ENCODE measurements at regions not wholly inside any gene's neighbourhood (a gene's known extent, or its start where the extent isn't known, plus 50 kb on each side); places are given as distances from the start of the nearest gene placed in this dataset.

DNA sequence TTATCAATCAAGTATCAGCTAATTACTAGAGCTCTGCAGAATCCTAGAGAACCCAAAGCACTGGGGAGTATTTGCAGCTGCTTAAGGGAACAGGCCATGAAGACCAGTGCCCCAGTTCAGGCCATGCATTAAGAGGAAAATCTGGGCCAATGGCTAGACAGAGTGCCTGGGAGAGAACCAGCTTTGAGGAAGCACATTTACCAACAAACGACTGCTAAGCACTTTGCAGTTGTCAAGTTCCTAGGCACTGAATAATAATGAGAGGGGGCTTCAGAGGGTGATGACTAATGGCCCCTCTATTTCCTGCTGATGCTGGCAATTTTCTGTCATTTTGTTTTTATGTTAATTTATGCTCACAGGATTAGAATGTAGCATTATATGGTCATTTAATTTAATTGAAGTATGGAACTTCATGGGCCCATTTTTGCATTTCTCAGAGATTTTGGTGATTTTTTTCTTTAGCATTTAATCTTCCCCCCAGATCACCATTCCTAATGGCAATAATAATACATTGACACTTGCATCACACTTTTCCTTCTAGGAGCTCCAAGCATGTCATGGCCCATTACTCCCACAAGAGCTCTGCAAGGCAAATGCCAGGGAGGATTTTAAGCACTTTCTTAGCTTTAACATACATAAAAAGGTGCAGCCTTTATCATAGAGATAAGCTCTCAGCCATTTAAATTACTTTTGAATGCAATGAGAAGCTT lies 147.7 kb upstream of the SPATS2L start:
- Histone ChIP-seq H3K4me2 (ENCODE audit: insufficient read depth, low read length) (no peak overlapping the region), H3K27me3 (ENCODE audit: control insufficient read depth in 2 of 2, insufficient read depth in 2 of 2, low read length in 2 of 2) (no peaks in the 10 kb centered on the region), H3K79me2 (ENCODE audit: control insufficient read depth, insufficient read depth, low read length) (no peaks in the 10 kb centered on the region), H3K4me3 (replicated peaks in 1 of 3; ENCODE audit: insufficient read depth in 1 of 3, low read depth in 1 of 3, low read length in 3 of 3) (no peak overlapping the region), H2AFZ (ENCODE audit: low read depth, low read length) (no peak overlapping the region), H3K36me3 (ENCODE audit: control insufficient read depth in 2 of 2, extremely low read depth in 1 of 2, insufficient read depth in 2 of 2, low read length in 2 of 2) (no peaks in the 10 kb centered on the region), H3K4me1 (ENCODE audit: control insufficient read depth, extremely low read depth, insufficient read depth, low read length) (no peaks in the 10 kb centered on the region), H3K9me3 (replicated peaks; ENCODE audit: control insufficient read depth, insufficient read depth, low read length) (no peaks in the 10 kb centered on the region), H4K20me1 (replicated peaks; ENCODE audit: control insufficient read depth, extremely low read depth, insufficient read depth, low read length) (no peaks in the 10 kb centered on the region), H3K9ac (replicated peaks; ENCODE audit: extremely low read depth, insufficient read depth, low read length) (no peak overlapping the region), H3K27ac (ENCODE audit: insufficient read depth, low read depth, low read length) (no peak overlapping the region), H3K9me1 (replicated peaks; ENCODE audit: control insufficient read depth, extremely low read depth, insufficient read depth, low read length) (no peaks in the 10 kb centered on the region)
- TF ChIP-seq EZH2 (IDR thresholded peaks at IDR 0.05; ENCODE audit: borderline replicate concordance, low read depth, low read length, severe bottlenecking): no peak
- no peak for TF ChIP-seq GATA2 (IDR thresholded peaks at IDR 0.05; ENCODE audit: insufficient read depth, insufficient read length, low read depth, low read length)
- intact Hi-C loops (cut with micrococcal nuclease) (no loop called here), dilution Hi-C loops (cut with MboI; ENCODE audit: extremely low pct_ligation_motif_present, low sequenced_read_pairs) (no loop called here)
- DNase-seq (ENCODE audit: low read depth, low spot score) (no peak), FAIRE-seq (no peak)
- BruUV-seq (replicated peaks): no TSS peak
- CTCF ChIA-PET: no interaction called here
- POLR2A ChIA-PET: no interaction called here

DNA sequence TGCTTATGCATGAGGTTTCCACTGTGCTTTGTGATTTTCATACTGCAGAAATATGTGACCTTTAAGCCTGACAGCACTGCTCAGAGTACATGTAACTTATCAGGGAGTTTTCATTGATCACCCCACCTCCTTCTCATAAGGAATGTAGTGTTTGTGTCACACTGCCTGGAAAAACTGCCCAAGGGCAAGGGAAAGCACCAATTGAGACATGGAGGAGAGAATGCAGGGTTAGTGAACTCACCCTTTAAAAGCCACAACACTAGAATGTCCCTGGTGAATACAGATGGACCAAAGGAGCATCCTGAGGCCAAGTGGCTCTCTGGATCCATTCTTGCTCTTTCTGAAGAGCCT lies 147.2 kb upstream of the SPATS2L start:
- Histone ChIP-seq H3K9me1 (replicated peaks; ENCODE audit: control insufficient read depth, extremely low read depth, insufficient read depth, low read length) (no peaks in the 10 kb centered on the region), H3K79me2 (ENCODE audit: control insufficient read depth, insufficient read depth, low read length) (no peaks in the 10 kb centered on the region), H3K27me3 (ENCODE audit: control insufficient read depth in 2 of 2, insufficient read depth in 2 of 2, low read length in 2 of 2) (no peaks in the 10 kb centered on the region), H3K9ac (replicated peaks; ENCODE audit: extremely low read depth, insufficient read depth, low read length) (no peak overlapping the region), H3K4me1 (ENCODE audit: control insufficient read depth, extremely low read depth, insufficient read depth, low read length) (no peaks in the 10 kb centered on the region), H2AFZ (ENCODE audit: low read depth, low read length) (no peak overlapping the region), H3K9me3 (replicated peaks; ENCODE audit: control insufficient read depth, insufficient read depth, low read length) (no peaks in the 10 kb centered on the region), H3K27ac (ENCODE audit: insufficient read depth, low read depth, low read length) (no peak overlapping the region), H4K20me1 (replicated peaks; ENCODE audit: control insufficient read depth, extremely low read depth, insufficient read depth, low read length) (no peaks in the 10 kb centered on the region), H3K4me3 (replicated peaks in 1 of 3; ENCODE audit: insufficient read depth in 1 of 3, low read depth in 1 of 3, low read length in 3 of 3) (no peak overlapping the region), H3K36me3 (ENCODE audit: control insufficient read depth in 2 of 2, extremely low read depth in 1 of 2, insufficient read depth in 2 of 2, low read length in 2 of 2) (no peaks in the 10 kb centered on the region), H3K4me2 (ENCODE audit: insufficient read depth, low read length) (no peak overlapping the region)
- dilution Hi-C loops (cut with MboI; ENCODE audit: extremely low pct_ligation_motif_present, low sequenced_read_pairs) (no loop called here), intact Hi-C loops (cut with micrococcal nuclease) (no loop called here)
- CTCF ChIA-PET: no interaction called here
- no peak for DNase-seq (ENCODE audit: low read depth, low spot score)
- POLR2A ChIA-PET: no interaction called here
- TF ChIP-seq, protein P1, sequence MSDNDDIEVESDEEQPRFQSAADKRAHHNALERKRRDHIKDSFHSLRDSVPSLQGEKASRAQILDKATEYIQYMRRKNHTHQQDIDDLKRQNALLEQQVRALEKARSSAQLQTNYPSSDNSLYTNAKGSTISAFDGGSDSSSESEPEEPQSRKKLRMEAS (IDR thresholded peaks at IDR 0.05; ENCODE audit: insufficient read depth, insufficient read length): no peak
- no peak for TF ChIP-seq EZH2 (IDR thresholded peaks at IDR 0.05; ENCODE audit: borderline replicate concordance, low read depth, low read length, severe bottlenecking)
- no peak for TF ChIP-seq POLR2AphosphoS5 (IDR thresholded peaks at IDR 0.05; ENCODE audit: insufficient read depth, low read depth, low read length)
- TF ChIP-seq FOS (IDR thresholded peaks at IDR 0.05; ENCODE audit: borderline replicate concordance, insufficient read depth, low read length): no peak
- TF ChIP-seq POLR2A (IDR thresholded peaks at IDR 0.05; ENCODE audit: low read depth, low read length): no peak
- TF ChIP-seq MYC (IDR thresholded peaks at IDR 0.05; ENCODE audit: low read depth, low read length): no peak
- TF ChIP-seq JUN (IDR thresholded peaks at IDR 0.05; ENCODE audit: borderline replicate concordance, insufficient read depth, insufficient read length, low read depth): no peak
- no peak for TF ChIP-seq GATA2 (IDR thresholded peaks at IDR 0.05; ENCODE audit: insufficient read depth, insufficient read length, low read depth, low read length)
- TF ChIP-seq, protein P2, sequence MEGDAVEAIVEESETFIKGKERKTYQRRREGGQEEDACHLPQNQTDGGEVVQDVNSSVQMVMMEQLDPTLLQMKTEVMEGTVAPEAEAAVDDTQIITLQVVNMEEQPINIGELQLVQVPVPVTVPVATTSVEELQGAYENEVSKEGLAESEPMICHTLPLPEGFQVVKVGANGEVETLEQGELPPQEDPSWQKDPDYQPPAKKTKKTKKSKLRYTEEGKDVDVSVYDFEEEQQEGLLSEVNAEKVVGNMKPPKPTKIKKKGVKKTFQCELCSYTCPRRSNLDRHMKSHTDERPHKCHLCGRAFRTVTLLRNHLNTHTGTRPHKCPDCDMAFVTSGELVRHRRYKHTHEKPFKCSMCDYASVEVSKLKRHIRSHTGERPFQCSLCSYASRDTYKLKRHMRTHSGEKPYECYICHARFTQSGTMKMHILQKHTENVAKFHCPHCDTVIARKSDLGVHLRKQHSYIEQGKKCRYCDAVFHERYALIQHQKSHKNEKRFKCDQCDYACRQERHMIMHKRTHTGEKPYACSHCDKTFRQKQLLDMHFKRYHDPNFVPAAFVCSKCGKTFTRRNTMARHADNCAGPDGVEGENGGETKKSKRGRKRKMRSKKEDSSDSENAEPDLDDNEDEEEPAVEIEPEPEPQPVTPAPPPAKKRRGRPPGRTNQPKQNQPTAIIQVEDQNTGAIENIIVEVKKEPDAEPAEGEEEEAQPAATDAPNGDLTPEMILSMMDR (IDR thresholded peaks at IDR 0.05; ENCODE audit: extremely low read depth in 1 of 2, insufficient read depth in 1 of 2, low read depth in 1 of 2, low read length in 2 of 2): no peak
- no TSS peak for BruUV-seq (replicated peaks)
- FAIRE-seq: no peak

Data from endothelial cell of umbilical vein (primary cell).